H1 (cell line): ENCODE measurements at regions not wholly inside any gene's neighbourhood (a gene's known extent, or its start where the extent isn't known, plus 50 kb on each side); places are given as distances from the start of the nearest gene placed in this dataset.
A peak's percentile ranks its signal among the peaks of the same experiment; 100 is the strongest.

Experiments
- CTCF ChIA-PET: fragments of 300-600 bp; sonication (Branson Sonifier 250); formaldehyde crosslinking; loops from one replicate; lab custom pipeline; 2021; ENCODE audit not compliant: partially characterized antibody; lab: Charles Lee
- POLR2A ChIA-PET: fragments of 300-600 bp; sonication (Branson Sonifier 250); formaldehyde crosslinking; loops from one replicate; lab custom pipeline; 2021; ENCODE audit warnings: inconsistent platforms; ENCODE audit not compliant: partially characterized antibody; lab: Charles Lee
- DNase-seq, 2 experiments: peaks; one replicate each; pipeline versions ENCODE4 v3.0.0 to v3.0.0-alpha.2; 2010 to 2022; ENCODE audit warnings: low spot score in 2 of 2, low read depth in 1 of 2, mixed read lengths in 1 of 2
- FAIRE-seq: peaks from 2 replicates; lab custom pipeline; 2011; peaks lifted over from hg19 to GRCh38; lab: Jason Lieb, UNC
- H2AFZ ChIP-seq: 2 replicates; pipeline ENCODE4 v1.8.1; 2012; ENCODE audit warnings: low read length, inconsistent platforms
- H2AK5ac ChIP-seq: 2 replicates; pipeline ENCODE4 v1.6.1; 2013; ENCODE audit warnings: low read depth, low read length
- H2BK120ac ChIP-seq: replicated peaks from 2 replicates; pipeline ENCODE3; 2013; ENCODE audit warnings: low read depth, low read length, inconsistent platforms
- H2BK12ac ChIP-seq: 2 replicates; pipeline ENCODE4 v1.6.1; 2013; ENCODE audit warnings: low read depth, low read length
- H2BK15ac ChIP-seq: 2 replicates; pipeline ENCODE4 v1.6.1; 2013; ENCODE audit warnings: low read length
- H2BK20ac ChIP-seq: 2 replicates; pipeline ENCODE4 v1.6.1; 2013; ENCODE audit warnings: low read length
- H2BK5ac ChIP-seq: 2 replicates; pipeline ENCODE4 v1.6.1; 2013; ENCODE audit warnings: low read depth, low read length
- H3K14ac ChIP-seq: 2 replicates; pipeline ENCODE4 v1.6.1; 2013; ENCODE audit warnings: inconsistent platforms; ENCODE audit not compliant: insufficient read length
- H3K18ac ChIP-seq: 2 replicates; pipeline ENCODE4 v1.6.1; 2013; ENCODE audit warnings: low read length; ENCODE audit errors: extremely low read depth
- H3K23ac ChIP-seq: 2 replicates; pipeline ENCODE4 v1.6.1; 2013; ENCODE audit warnings: inconsistent platforms; ENCODE audit not compliant: insufficient read length
- H3K23me2 ChIP-seq: 2 replicates; pipeline ENCODE4 v1.6.1; 2013; ENCODE audit warnings: low read depth, low read length
- H3K27ac ChIP-seq: 2 replicates; pipeline ENCODE4 v1.6.1; 2011; ENCODE audit warnings: low read depth, low read length, inconsistent platforms
- H3K27me3 ChIP-seq, 4 experiments: replicated peaks in 1 of 4; 1 replicate in 1 of 4; 2 replicates in 3 of 4; pipeline versions ENCODE4 v1.6.1 to v1.8.1; 2011 to 2013; ENCODE audit warnings: low read length in 3 of 4, mild to moderate bottlenecking in 3 of 4, inconsistent platforms in 2 of 4, mixed read lengths in 2 of 4, moderate library complexity in 1 of 4; ENCODE audit not compliant: control insufficient read depth in 3 of 4, insufficient read depth in 3 of 4; ENCODE audit errors: extremely low read depth in 1 of 4
- H3K36me3 ChIP-seq, 4 experiments: 2 replicates each; pipeline versions ENCODE4 v1.6.1 to v1.8.1; 2011 to 2013; ENCODE audit warnings: mild to moderate bottlenecking in 4 of 4, low read length in 3 of 4, moderate library complexity in 2 of 4, control low read depth in 1 of 4, inconsistent platforms in 1 of 4; ENCODE audit not compliant: insufficient read depth in 4 of 4, control insufficient read depth in 2 of 4
- H3K4ac ChIP-seq: replicated peaks from 2 replicates; pipeline ENCODE3; 2013; ENCODE audit warnings: low read length, low read depth, mixed read lengths, inconsistent platforms; ENCODE audit not compliant: insufficient read length
- H3K4me1 ChIP-seq, 4 experiments: replicated peaks in 1 of 4; 1 replicate in 1 of 4; 2 replicates in 3 of 4; pipeline versions ENCODE4 v1.6.1 to v1.8.1; 2011 to 2013; ENCODE audit warnings: low read length in 3 of 4, inconsistent platforms in 2 of 4, mixed read lengths in 1 of 4; ENCODE audit not compliant: insufficient read depth in 4 of 4, control insufficient read depth in 3 of 4
- H3K4me2 ChIP-seq, 2 experiments: 2 replicates each; pipeline versions ENCODE4 v1.6.1 to v1.8.1; 2011 to 2013; ENCODE audit warnings: low read depth in 2 of 2, low read length in 2 of 2, control low read depth in 1 of 2, inconsistent platforms in 1 of 2, mild to moderate bottlenecking in 1 of 2; ENCODE audit not compliant: insufficient read depth in 1 of 2
- H3K4me3 ChIP-seq, 4 experiments: fragments of 200-600, 300-600 bp in 1 of 4; sonication (generic), shearing (Covaris generic), sonication (Bioruptor Twin) in 1 of 4; 2 replicates each; pipeline versions ENCODE4 v1.5.1 to v1.8.1; 2011 to 2016; ENCODE audit warnings: low read length in 4 of 4, low read depth in 3 of 4, control low read depth in 2 of 4, inconsistent platforms in 2 of 4, mild to moderate bottlenecking in 2 of 4, mixed read lengths in 1 of 4, moderate library complexity in 1 of 4; ENCODE audit not compliant: insufficient read depth in 2 of 4; ENCODE audit errors: extremely low read depth in 1 of 4
- H3K56ac ChIP-seq: replicated peaks from 2 replicates; pipeline ENCODE3; 2013; ENCODE audit warnings: low read depth, mild to moderate bottlenecking, mixed read lengths, low read length, inconsistent platforms; ENCODE audit not compliant: insufficient read length
- H3K79me1 ChIP-seq: 2 replicates; pipeline ENCODE4 v1.6.1; 2013; ENCODE audit warnings: low read depth, low read length, control low read depth
- H3K79me2 ChIP-seq, 2 experiments: 2 replicates each; pipeline versions ENCODE4 v1.6.1 to v1.8.1; 2012 to 2013; ENCODE audit warnings: low read length in 2 of 2, mild to moderate bottlenecking in 2 of 2, inconsistent platforms in 1 of 2; ENCODE audit not compliant: insufficient read depth in 2 of 2, control insufficient read depth in 1 of 2
- H3K9ac ChIP-seq, 4 experiments: replicated peaks in 1 of 4; 1 replicate in 1 of 4; 2 replicates in 3 of 4; pipeline versions ENCODE4 v1.6.1 to v1.8.1; 2011 to 2013; ENCODE audit warnings: low read depth in 3 of 4, low read length in 3 of 4, control low read depth in 2 of 4, mild to moderate bottlenecking in 2 of 4, moderate library complexity in 2 of 4, inconsistent platforms in 1 of 4; ENCODE audit errors: extremely low read depth in 1 of 4
- H3K9me3 ChIP-seq, 2 experiments: 2 replicates each; pipeline versions ENCODE4 v1.6.1 to v1.8.1; 2012 to 2013; ENCODE audit warnings: mild to moderate bottlenecking in 2 of 2, moderate library complexity in 2 of 2, control low read depth in 1 of 2, inconsistent platforms in 1 of 2, low read depth in 1 of 2, low read length in 1 of 2, mixed read lengths in 1 of 2; ENCODE audit not compliant: insufficient read depth in 2 of 2
- H4K20me1 ChIP-seq, 2 experiments: replicated peaks in 1 of 2; 2 replicates each; pipeline versions ENCODE3 to v1.8.1; 2011 to 2013; ENCODE audit warnings: inconsistent platforms in 2 of 2, low read length in 2 of 2, mild to moderate bottlenecking in 1 of 2; ENCODE audit not compliant: insufficient read depth in 2 of 2, control insufficient read depth in 1 of 2
- H4K5ac ChIP-seq: 2 replicates; pipeline ENCODE4 v1.6.1; 2013; ENCODE audit warnings: low read length, low read depth, mixed read lengths, inconsistent platforms; ENCODE audit not compliant: insufficient read length
- H4K8ac ChIP-seq: 2 replicates; pipeline ENCODE4 v1.8.0; 2013; ENCODE audit warnings: mild to moderate bottlenecking, moderate library complexity, low read length, inconsistent platforms; ENCODE audit not compliant: insufficient read depth; ENCODE audit errors: extremely low read depth
- H4K91ac ChIP-seq: replicated peaks from 2 replicates; pipeline ENCODE3; 2013; ENCODE audit warnings: low read length, mixed read lengths, inconsistent platforms; ENCODE audit not compliant: insufficient read length
- CTBP2 ChIP-seq: IDR thresholded peaks from 2 replicates; pipeline ENCODE4 v1.7.0; 2011; ENCODE audit warnings: borderline replicate concordance, mild to moderate bottlenecking, moderate library complexity, mixed read lengths, low read length; ENCODE audit not compliant: insufficient read depth, insufficient read length
- HDAC6 ChIP-seq: IDR thresholded peaks from one replicate; pipeline ENCODE4 v1.7.1; 2012; ENCODE audit warnings: low read depth, mild to moderate bottlenecking, inconsistent platforms, low read length, moderate library complexity
- JUND ChIP-seq: IDR thresholded peaks from 2 replicates; pipeline ENCODE4 v1.6.1; 2011; ENCODE audit warnings: mild to moderate bottlenecking, improper control_type of control experiment, low read length
- MAFK ChIP-seq: IDR thresholded peaks from 2 replicates; pipeline ENCODE4 v1.6.1; 2012; ENCODE audit warnings: low read depth, mild to moderate bottlenecking, improper control_type of control experiment, low read length
- NANOG ChIP-seq: IDR thresholded peaks from 2 replicates; pipeline ENCODE4 v1.6.1; 2011; ENCODE audit warnings: low read length, low read depth, mild to moderate bottlenecking, inconsistent platforms; ENCODE audit not compliant: insufficient read depth, poor library complexity, severe bottlenecking
- POLR2AphosphoS5 ChIP-seq: IDR thresholded peaks from 2 replicates; pipeline ENCODE4 v1.6.1; 2011; ENCODE audit warnings: low read depth, low read length
- RBBP5 ChIP-seq: IDR thresholded peaks from 2 replicates; pipeline ENCODE4 v1.7.1; 2012; ENCODE audit warnings: low read depth, mild to moderate bottlenecking, inconsistent platforms, low read length, moderate library complexity, borderline replicate concordance
- SIX5 ChIP-seq: IDR thresholded peaks from 2 replicates; pipeline ENCODE4 v1.6.1; 2011; ENCODE audit warnings: mild to moderate bottlenecking, low read depth, low read length
- TAF1 ChIP-seq: IDR thresholded peaks from 2 replicates; pipeline ENCODE4 v1.6.1; 2011; ENCODE audit warnings: mild to moderate bottlenecking, low read depth, low read length
- TEAD4 ChIP-seq: IDR thresholded peaks from 2 replicates; pipeline ENCODE4 v1.6.1; 2012; ENCODE audit warnings: low read depth, low read length, inconsistent platforms, mixed read lengths
- WGBS, 2 experiments: shearing (Covaris generic) in 1 of 2; methylation state at CpG; one replicate each; pipeline versions ENCODE4 v1.1.6 to v1.1.7; 2013 to 2015; ENCODE audit warnings: low lambda C conversion rate in 2 of 2, mixed read lengths in 2 of 2, inconsistent platforms in 1 of 2, low coverage in 1 of 2, missing lambda C conversion rate in 1 of 2; ENCODE audit not compliant: insufficient replicate concordance in 2 of 2, insufficient coverage in 1 of 2, insufficient read length in 1 of 2; ENCODE audit errors: extremely low coverage in 1 of 2, missing lambda C conversion rate in 1 of 2; 5-methylcytosine and 5-hydroxymethylcytosine counted together
- TF ChIP-seq, protein P1 (sequence below): IDR thresholded peaks from 2 replicates; pipeline ENCODE4 v1.6.1; 2011; ENCODE audit warnings: low read depth, mild to moderate bottlenecking, low read length; ENCODE audit not compliant: insufficient read depth

- TF ChIP-seq CTBP2 (no peak), RBBP5 (no peak), HDAC6 (no peak), POLR2AphosphoS5 (no peak), JUND (no peak), TEAD4 (no peak), SIX5 (no peak), MAFK (no peak), NANOG (no peak), TAF1 (no peak)
- TF ChIP-seq, protein P1, sequence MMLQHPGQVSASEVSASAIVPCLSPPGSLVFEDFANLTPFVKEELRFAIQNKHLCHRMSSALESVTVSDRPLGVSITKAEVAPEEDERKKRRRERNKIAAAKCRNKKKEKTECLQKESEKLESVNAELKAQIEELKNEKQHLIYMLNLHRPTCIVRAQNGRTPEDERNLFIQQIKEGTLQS: no peak
- Histone ChIP-seq H4K8ac (peak overlapping the region; percentile 92; the same call in 1 of the 2 replicates), H3K27me3 (no peaks in the 10 kb centered on the region), H2BK5ac (no peak overlapping the region), H3K14ac (no peak overlapping the region), H3K56ac (no peak overlapping the region), H3K79me2 (no peaks in the 10 kb centered on the region), H3K9me3 (no peaks in the 10 kb centered on the region; a peak in 1 of 4 replicates), H3K27ac (no peak overlapping the region), H3K9ac (no peak overlapping the region), H3K18ac (no peak overlapping the region), H2BK12ac (no peak overlapping the region), H3K4me2 (no peak overlapping the region; a peak in 1 of 4 replicates), H4K5ac (no peak overlapping the region), H4K91ac (peak overlapping the region; percentile 45), H3K79me1 (no peaks in the 10 kb centered on the region), H3K4ac (no peak overlapping the region), H3K4me1 (peaks cover 0 to 7% (median 2%) of the 10 kb centered on the region in 4 experiments; a peak in 2 of 7 replicates), H4K20me1 (no peaks in the 10 kb centered on the region), H3K4me3 (no peak overlapping the region), H2BK120ac (peak overlapping the region; percentile 57), H3K36me3 (no peaks in the 10 kb centered on the region), H2AFZ (peak overlapping the region; percentile 97), H2BK15ac (no peak overlapping the region), H3K23ac (no peak overlapping the region), H3K23me2 (no peaks in the 10 kb centered on the region), H2BK20ac (peak overlapping the region; percentile 37; the same call in 1 of the 2 replicates), H2AK5ac (no peak overlapping the region)
- DNase-seq: no peak
- 91% methylated on average over 9 of the region's 9 CpGs; no CpG with 5 or more reads in 1 of the 2 experiments for WGBS, 2 experiments
- POLR2A ChIA-PET: no interaction called here
- no peak for FAIRE-seq
- CTCF ChIA-PET: no interaction called here
Measured at GRCh38 chr6:164396071-164397047, 913.0 kb downstream of the C6orf118 start.
